GM11168 (cell line): ENCODE measurements at regions not wholly inside any gene's neighbourhood (a gene's known extent, or its start where the extent isn't known, plus 50 kb on each side); places are given as distances from the start of the nearest gene placed in this dataset.
"Not testable (repeated sequence)": the region's sequence is repeated elsewhere in the genome, so short reads cannot be mapped to it uniquely, and the experiment has no call there.

Source experiments
- in situ Hi-C: fragments of 300-500 bp; cut with MboI; formaldehyde crosslinking; loops from one replicate; pipeline ENCODE4 v1.12.0; 2022; ENCODE audit warnings: low sequenced_read_pairs; ENCODE audit not compliant: unreplicated experiment

GRCh38 chr2:56763683-56764082, 579.9 kb downstream of the CCDC85A start:
- in situ Hi-C loops, result no loop called here

- in situ Hi-C loops, result no loop called here
Observed at GRCh38 chr2:56768973-56769372, 585.2 kb downstream of the CCDC85A start.

DNA sequence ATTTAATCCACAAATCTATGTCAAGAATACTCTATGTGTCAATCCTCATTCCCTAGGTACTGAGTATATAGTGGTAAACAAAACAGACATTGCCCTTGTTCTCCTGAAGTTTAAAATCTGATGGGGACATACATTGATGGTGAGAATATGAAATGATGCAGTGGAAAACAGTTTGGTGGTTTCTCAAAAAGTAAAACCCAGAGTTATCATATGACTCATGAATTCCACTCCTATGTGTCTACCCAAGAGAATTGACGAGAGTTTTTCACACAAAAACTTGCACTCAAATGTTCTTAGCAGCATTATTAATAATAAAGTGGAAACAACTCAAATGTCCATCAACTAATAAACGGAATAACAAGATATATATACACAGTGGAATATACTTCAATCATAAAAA, 586.7 kb downstream of the CCDC85A start:
- in situ Hi-C loops, result no loop called here

DNA sequence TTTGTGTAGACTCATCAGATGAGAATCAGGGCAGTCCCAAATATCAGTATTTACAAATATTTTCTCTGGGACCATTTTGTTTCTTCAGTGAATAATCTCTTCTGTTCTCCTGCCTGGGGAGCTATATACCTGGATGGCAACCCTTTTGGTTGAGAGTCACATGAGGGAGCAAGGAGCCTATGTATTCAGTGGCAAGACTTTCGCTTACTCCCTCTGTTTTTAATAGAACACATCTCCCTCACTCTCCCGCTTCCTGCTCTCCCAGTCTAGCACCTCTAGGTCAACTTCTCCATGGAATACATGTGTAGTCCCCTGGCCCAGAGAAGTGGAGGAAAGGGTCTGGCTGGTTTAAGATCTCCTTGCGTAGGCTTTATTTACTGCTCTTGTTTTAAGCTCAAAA, 600.3 kb downstream of the CCDC85A start:
- in situ Hi-C loops, result no loop called here

- in situ Hi-C loops, result no loop called here
Observed at GRCh38 chr2:56801214-56801613, 617.4 kb downstream of the CCDC85A start.

DNA sequence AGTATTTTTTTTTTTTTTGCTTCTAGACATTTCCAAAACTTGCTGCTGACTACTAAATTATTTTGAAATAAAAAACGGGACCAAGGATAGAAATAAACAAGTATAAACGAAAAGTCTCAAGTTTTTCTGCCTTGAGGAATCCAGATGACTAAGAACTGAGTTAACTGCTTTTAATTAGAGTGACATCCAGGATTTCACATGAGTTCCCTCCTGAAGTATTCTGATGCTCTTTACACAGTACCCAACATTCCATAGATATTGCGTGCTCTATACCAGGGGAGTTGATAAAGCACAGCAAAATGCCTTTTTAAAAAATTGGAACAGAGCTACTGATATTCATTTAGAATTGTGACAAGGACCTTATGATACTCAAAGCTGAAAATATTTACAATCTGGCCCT, 618.0 kb downstream of the CCDC85A start:
- in situ Hi-C loops, result no loop called here

GRCh38 chr2:56803596-56803995, 619.8 kb downstream of the CCDC85A start:
- in situ Hi-C loops, result no loop called here

- in situ Hi-C loops, result no loop called here
Observed at GRCh38 chr2:56806924-56807323, 623.1 kb downstream of the CCDC85A start.

GRCh38 chr2:56807861-56808260, 624.1 kb downstream of the CCDC85A start:
- in situ Hi-C loops, result no loop called here

GRCh38 chr2:56811401-56811800, 627.6 kb downstream of the CCDC85A start:
- in situ Hi-C loops, result no loop called here

DNA sequence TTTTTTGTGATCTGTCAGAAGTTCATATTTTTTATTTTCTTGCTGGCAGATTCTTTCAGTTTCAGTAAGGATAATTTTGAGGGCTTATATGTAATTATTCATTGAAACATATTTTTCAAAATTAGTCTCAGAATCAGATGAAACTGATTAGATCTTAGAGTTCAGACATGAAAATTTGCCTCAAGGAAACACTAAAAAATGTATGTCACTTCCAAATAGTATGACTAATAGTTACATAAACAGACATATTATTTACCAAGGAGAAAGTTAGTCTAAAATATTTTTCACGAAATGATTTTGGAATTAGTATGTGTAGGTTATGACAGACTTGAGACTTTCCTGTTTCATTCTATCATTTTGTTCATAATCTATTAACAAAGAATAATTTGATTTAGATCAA, 628.6 kb downstream of the CCDC85A start:
- in situ Hi-C loops, result no loop called here

- in situ Hi-C loops, result no loop called here
Observed at GRCh38 chr2:56813490-56813889, 629.7 kb downstream of the CCDC85A start.

GRCh38 chr2:56816666-56817065, 632.9 kb downstream of the CCDC85A start:
- in situ Hi-C loops, result no loop called here

DNA sequence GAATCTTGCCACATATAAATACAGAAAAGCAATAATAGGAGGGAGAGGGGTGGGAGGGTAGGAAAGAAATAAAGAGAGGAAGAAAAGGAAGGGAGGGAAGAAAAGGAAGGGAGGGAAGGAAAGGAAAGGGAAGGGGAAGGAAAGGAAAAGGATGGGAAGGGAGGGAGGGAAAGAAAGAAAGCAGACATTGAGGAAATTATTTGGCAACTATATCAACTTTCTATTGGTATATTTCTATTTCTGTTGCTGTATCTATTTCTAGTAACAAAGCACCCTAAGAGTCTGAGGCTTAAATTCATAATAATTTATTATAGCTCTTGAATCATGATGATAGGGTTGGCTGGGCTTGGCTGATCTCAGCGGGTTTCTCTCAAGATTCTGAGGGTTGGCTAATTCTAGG, 648.0 kb downstream of the CCDC85A start:
- in situ Hi-C loops, result no loop called here

DNA sequence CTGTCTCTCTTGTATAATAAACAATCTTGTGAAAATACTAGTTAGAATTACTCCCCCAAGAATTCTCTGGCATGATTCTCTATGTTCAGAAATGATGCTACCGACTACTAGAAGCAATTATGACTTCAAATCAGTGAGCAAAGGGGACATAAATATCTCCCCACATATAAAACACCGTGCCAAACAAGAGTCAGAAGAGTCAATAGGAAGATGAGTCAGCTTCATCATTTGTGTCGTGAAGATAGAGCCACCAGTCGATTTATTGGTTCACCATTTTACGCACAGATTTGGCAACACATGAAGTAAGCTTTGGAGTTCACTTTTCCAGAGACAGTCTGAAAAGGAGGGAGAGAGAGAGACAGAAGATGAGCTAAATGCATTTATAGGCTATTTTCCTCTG, 650.9 kb downstream of the CCDC85A start:
- in situ Hi-C loops, result no loop called here

GRCh38 chr2:56840009-56840408, 656.2 kb downstream of the CCDC85A start:
- in situ Hi-C loops, result not testable (repeated sequence)

DNA sequence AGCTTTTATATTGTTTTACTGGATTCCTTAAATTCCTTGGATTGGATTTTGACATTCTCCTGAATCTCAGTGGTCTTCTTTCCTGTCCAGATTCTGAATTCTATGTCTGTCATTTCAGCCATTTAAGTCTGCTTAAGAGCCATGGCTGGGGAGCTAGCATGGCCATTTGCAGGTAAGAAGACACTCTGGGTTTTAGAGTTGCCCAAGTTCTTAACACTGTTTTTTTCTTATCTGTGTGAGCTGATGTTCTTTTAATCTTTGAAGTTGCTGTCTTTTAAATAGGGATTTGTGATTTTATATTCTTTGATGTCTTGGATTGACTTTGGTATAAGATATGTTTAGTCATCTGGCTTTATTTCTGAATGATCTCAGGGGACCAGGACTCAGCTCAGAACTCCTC, 677.2 kb downstream of the CCDC85A start:
- in situ Hi-C loops, result no loop called here

- in situ Hi-C loops, result no loop called here
Observed at GRCh38 chr2:56871644-56872043, 687.9 kb downstream of the CCDC85A start.

- in situ Hi-C loops, result no loop called here
Observed at GRCh38 chr2:56874717-56875116, 690.9 kb downstream of the CCDC85A start.

- in situ Hi-C loops, result no loop called here
Observed at GRCh38 chr2:56889738-56890137, 705.9 kb downstream of the CCDC85A start.

DNA sequence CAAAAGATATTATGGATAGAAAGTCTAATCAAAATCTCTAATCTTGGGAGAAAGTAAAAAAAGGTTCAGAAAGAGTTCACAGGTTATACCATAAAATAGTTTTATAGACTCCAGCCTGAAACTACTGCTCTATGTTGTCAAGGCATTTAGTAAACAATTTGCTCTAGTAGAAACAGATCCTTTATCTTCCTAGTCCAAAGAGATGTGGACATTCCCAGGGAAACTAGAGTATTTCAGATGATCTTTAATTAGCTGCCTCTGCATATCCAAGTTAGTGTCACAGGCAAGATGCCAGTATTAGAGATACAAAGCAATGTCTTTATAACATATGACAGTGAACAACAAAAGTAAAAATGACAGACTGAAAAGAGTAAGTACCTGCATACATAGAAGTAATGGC, 708.6 kb downstream of the CCDC85A start:
- in situ Hi-C loops, result no loop called here

DNA sequence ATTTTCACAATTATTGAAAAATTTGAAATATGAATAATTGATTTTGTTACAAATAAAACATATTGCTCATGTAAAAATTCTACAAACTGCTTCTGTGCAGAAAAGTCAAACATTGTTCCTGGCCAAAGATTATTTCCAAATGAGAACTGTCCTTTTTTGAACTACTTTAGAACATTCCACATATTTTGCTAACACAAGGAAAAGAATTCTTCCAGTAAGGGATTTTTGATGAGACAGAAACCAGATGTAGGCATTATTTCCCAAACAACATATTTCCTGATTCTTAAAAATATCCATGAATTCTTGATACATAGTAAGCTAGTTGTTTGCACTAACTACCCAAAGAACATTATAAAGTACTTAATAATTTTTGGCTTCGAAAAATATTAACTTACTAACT, 715.2 kb downstream of the CCDC85A start:
- in situ Hi-C loops, result no loop called here

DNA sequence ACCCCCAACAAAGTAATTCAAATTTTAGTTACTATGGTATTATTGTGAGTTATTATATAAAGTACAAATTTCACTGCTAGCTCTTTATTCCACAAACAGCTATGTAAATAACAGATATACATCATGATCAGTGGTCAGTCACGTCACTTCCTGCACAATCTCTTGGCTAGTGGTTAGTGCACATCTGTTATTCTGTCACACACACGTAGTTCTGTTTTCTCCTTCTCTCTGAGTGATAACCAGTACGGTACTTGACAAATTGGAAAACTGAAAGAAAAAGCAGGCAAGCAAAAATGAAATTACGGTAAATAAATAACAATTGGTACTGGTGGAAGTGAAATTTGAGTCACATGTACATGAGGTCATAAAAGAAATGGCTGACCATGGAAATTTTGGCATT, 728.7 kb downstream of the CCDC85A start:
- in situ Hi-C loops, result no loop called here
